Fibroblast of lung (primary cell): ENCODE measurements at regions not wholly inside any gene's neighbourhood (a gene's known extent, or its start where the extent isn't known, plus 50 kb on each side); places are given as distances from the start of the nearest gene placed in this dataset.

ENCODE experiments used
- EZH2 ChIP-seq: IDR thresholded peaks from 2 replicates; pipeline ENCODE4 v1.5.1; 2012; ENCODE audit warnings: low read length, control low read depth, mild to moderate bottlenecking; ENCODE audit errors: missing control alignments
- TF ChIP-seq, protein P1 (sequence below), 2 donors: IDR thresholded peaks in 1 of 2; conservative IDR thresholded peaks in 1 of 2; 1 replicate in 1 of 2; 2 replicates in 1 of 2; pipeline ENCODE4 v1.5.1; 2011 to 2012; ENCODE audit warnings: low read length in 2 of 2, control low read depth in 1 of 2, inconsistent platforms in 1 of 2, low read depth in 1 of 2, mild to moderate bottlenecking in 1 of 2

GRCh38 chr7:46239846-46240245 is 318.8 kb upstream of the IGFBP3 start:
- TF ChIP-seq, protein P1, sequence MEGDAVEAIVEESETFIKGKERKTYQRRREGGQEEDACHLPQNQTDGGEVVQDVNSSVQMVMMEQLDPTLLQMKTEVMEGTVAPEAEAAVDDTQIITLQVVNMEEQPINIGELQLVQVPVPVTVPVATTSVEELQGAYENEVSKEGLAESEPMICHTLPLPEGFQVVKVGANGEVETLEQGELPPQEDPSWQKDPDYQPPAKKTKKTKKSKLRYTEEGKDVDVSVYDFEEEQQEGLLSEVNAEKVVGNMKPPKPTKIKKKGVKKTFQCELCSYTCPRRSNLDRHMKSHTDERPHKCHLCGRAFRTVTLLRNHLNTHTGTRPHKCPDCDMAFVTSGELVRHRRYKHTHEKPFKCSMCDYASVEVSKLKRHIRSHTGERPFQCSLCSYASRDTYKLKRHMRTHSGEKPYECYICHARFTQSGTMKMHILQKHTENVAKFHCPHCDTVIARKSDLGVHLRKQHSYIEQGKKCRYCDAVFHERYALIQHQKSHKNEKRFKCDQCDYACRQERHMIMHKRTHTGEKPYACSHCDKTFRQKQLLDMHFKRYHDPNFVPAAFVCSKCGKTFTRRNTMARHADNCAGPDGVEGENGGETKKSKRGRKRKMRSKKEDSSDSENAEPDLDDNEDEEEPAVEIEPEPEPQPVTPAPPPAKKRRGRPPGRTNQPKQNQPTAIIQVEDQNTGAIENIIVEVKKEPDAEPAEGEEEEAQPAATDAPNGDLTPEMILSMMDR (conservative IDR thresholded peaks at IDR 0.05 in 1 of 2, IDR thresholded peaks at IDR 0.05 in 1 of 2; ENCODE audit: low read depth in 1 of 2, low read length in 2 of 2): no peak
- no peak for TF ChIP-seq EZH2
